IMR-90 (cell line): ENCODE measurements at regions not wholly inside any gene's neighbourhood (a gene's known extent, or its start where the extent isn't known, plus 50 kb on each side); places are given as distances from the start of the nearest gene placed in this dataset.

ENCODE experiments used
- ATAC-seq: fragments of 200-7000 bp; cut with Tn5 transposase; 2 replicates; pipeline ENCODE4 v1.9.1; 2020; ENCODE audit warnings: low read depth, mild to moderate bottlenecking, moderate library complexity
- BruUV-seq: library from RNA; stranded (reverse); fragments of 400-500 nt; replicated peaks from 2 replicates; lab custom pipeline; 2021; lab: Mats Ljungman, UMichigan
- CTCF ChIA-PET: fragments of 300-600 bp; formaldehyde crosslinking; extraction: SDS; loops from one replicate; lab custom pipeline; 2021; ENCODE audit warnings: antibody characterized with exemption; lab: Yijun Ruan, JAX
- POLR2A ChIA-PET: fragments of 300-600 bp; sonication (Branson Sonifier 250); formaldehyde crosslinking; loops from one replicate; lab custom pipeline; 2022; ENCODE audit warnings: antibody characterized with exemption; ENCODE audit not compliant: unreplicated experiment; lab: Charles Lee
- DNase-seq: peaks from one replicate; pipeline ENCODE4 v3.0.0; 2013
- H2AFZ ChIP-seq: replicated peaks from 2 replicates; pipeline ENCODE3; 2013; ENCODE audit warnings: low read length, mild to moderate bottlenecking; ENCODE audit not compliant: poor library complexity
- H2AK5ac ChIP-seq: 2 replicates; pipeline ENCODE4 v1.6.1; 2013; ENCODE audit warnings: low read depth, low read length, inconsistent platforms
- H2AK9ac ChIP-seq: replicated peaks from 2 replicates; pipeline ENCODE3; 2013; ENCODE audit warnings: mild to moderate bottlenecking, low read depth, low read length, moderate library complexity; ENCODE audit not compliant: poor library complexity
- H2BK120ac ChIP-seq: 2 replicates; pipeline ENCODE4 v1.6.1; 2013; ENCODE audit warnings: low read depth, low read length, inconsistent platforms
- H2BK15ac ChIP-seq: 3 replicates; pipeline ENCODE4 v1.6.1; 2013; ENCODE audit warnings: low read depth, low read length, inconsistent platforms
- H2BK20ac ChIP-seq: 2 replicates; pipeline ENCODE4 v1.6.1; 2013; ENCODE audit warnings: low read depth, mild to moderate bottlenecking, inconsistent platforms, low read length, moderate library complexity
- H2BK5ac ChIP-seq: 2 replicates; pipeline ENCODE4 v1.6.1; 2013; ENCODE audit warnings: mild to moderate bottlenecking, low read depth, low read length, inconsistent platforms; ENCODE audit not compliant: poor library complexity, severe bottlenecking
- H3K14ac ChIP-seq: replicated peaks from 2 replicates; pipeline ENCODE4 v1.6.1; 2013; ENCODE audit warnings: low read depth, low read length, inconsistent platforms
- H3K18ac ChIP-seq: 2 replicates; pipeline ENCODE4 v1.6.1; 2013; ENCODE audit warnings: low read depth, low read length, control low read depth
- H3K23ac ChIP-seq: 2 replicates; pipeline ENCODE4 v1.6.1; 2013; ENCODE audit warnings: low read depth, low read length, inconsistent platforms
- H3K27ac ChIP-seq: 2 replicates; pipeline ENCODE4 v1.5.1; 2013; ENCODE audit warnings: mild to moderate bottlenecking, control low read depth, low read length; ENCODE audit not compliant: insufficient read depth
- H3K27me3 ChIP-seq: 2 replicates; pipeline ENCODE4 v1.6.1; 2013; ENCODE audit warnings: low read length; ENCODE audit not compliant: control insufficient read depth, insufficient read depth
- H3K36me3 ChIP-seq: 2 replicates; pipeline ENCODE4 v1.6.1; 2013; ENCODE audit warnings: low read length, mixed read lengths; ENCODE audit not compliant: control insufficient read depth, insufficient read depth
- H3K4ac ChIP-seq: 2 replicates; pipeline ENCODE4 v1.6.1; 2013; ENCODE audit warnings: low read depth, low read length, inconsistent platforms
- H3K4me1 ChIP-seq: 2 replicates; pipeline ENCODE4 v1.6.1; 2013; ENCODE audit warnings: low read length, mixed read lengths; ENCODE audit not compliant: control insufficient read depth, insufficient read depth
- H3K4me2 ChIP-seq: 2 replicates; pipeline ENCODE4 v1.6.1; 2013; ENCODE audit warnings: low read depth, mild to moderate bottlenecking, control low read depth, low read length, moderate library complexity
- H3K4me3 ChIP-seq: 2 replicates; pipeline ENCODE4 v1.5.1; 2013; ENCODE audit warnings: low read depth, mild to moderate bottlenecking, control low read depth, low read length, moderate library complexity; ENCODE audit not compliant: insufficient read depth
- H3K56ac ChIP-seq: 2 replicates; pipeline ENCODE4 v1.6.1; 2013; ENCODE audit warnings: low read length, inconsistent platforms; ENCODE audit not compliant: insufficient read depth; ENCODE audit errors: extremely low read depth
- H3K79me1 ChIP-seq, 2 experiments: 2 replicates each; pipeline ENCODE4 v1.6.1; 2013; ENCODE audit warnings: low read length in 2 of 2, inconsistent platforms in 1 of 2, low read depth in 1 of 2
- H3K9ac ChIP-seq: 2 replicates; pipeline ENCODE4 v1.6.1; 2013; ENCODE audit warnings: low read depth, low read length, control low read depth
- H3K9me1 ChIP-seq: 2 replicates; pipeline ENCODE4 v1.6.1; 2013; ENCODE audit warnings: low read length, inconsistent platforms; ENCODE audit not compliant: insufficient read depth
- H3K9me3 ChIP-seq: 2 replicates; pipeline ENCODE4 v1.6.1; 2013; ENCODE audit warnings: low read length; ENCODE audit not compliant: control insufficient read depth, insufficient read depth
- H4K20me1 ChIP-seq: 2 replicates; pipeline ENCODE4 v1.6.1; 2013; ENCODE audit warnings: low read length, inconsistent platforms; ENCODE audit not compliant: insufficient read depth
- H4K5ac ChIP-seq: 2 replicates; pipeline ENCODE4 v1.6.1; 2013; ENCODE audit warnings: mild to moderate bottlenecking, low read depth, low read length, control low read depth
- H4K8ac ChIP-seq, 2 experiments: 2 replicates each; pipeline ENCODE4 v1.6.1; 2013; ENCODE audit warnings: low read depth in 2 of 2, low read length in 2 of 2, control low read depth in 1 of 2, inconsistent platforms in 1 of 2
- H4K91ac ChIP-seq: 2 replicates; pipeline ENCODE4 v1.6.1; 2013; ENCODE audit warnings: low read depth, low read length, inconsistent platforms; ENCODE audit not compliant: insufficient read depth
- MAFK ChIP-seq: IDR thresholded peaks from 2 replicates; pipeline ENCODE4 v1.6.1; 2012; ENCODE audit warnings: low read depth, low read length, improper control_type of control experiment
- SMC3 ChIP-seq: fragments of 150-350 bp; IDR thresholded peaks from 2 replicates; pipeline ENCODE4 v1.6.1; 2016; ENCODE audit warnings: low read depth, mild to moderate bottlenecking, antibody characterized with exemption, low read length, moderate library complexity
- WGBS, 2 experiments: methylation state at CpG; one replicate each; pipeline versions ENCODE4 v1.1.5 to v1.1.7; 2013; ENCODE audit warnings: missing lambda C conversion rate in 2 of 2; ENCODE audit not compliant: insufficient read length in 1 of 2; ENCODE audit errors: extremely low coverage in 2 of 2; 5-methylcytosine and 5-hydroxymethylcytosine counted together
- dilution Hi-C: fragments of 300-500 bp; cut with HindIII; formaldehyde crosslinking; loops from one replicate; pipeline ENCODE4 v1.14.3; 2018; ENCODE audit warnings: low sequenced_read_pairs; ENCODE audit not compliant: unreplicated experiment
- in situ Hi-C: fragments of 300-500 bp; cut with MboI; formaldehyde crosslinking; loops from 3 replicates; pipeline ENCODE4 v1.14.3; 2019; ENCODE audit warnings: low sequenced_read_pairs, inconsistent platforms, mixed read lengths
- intact Hi-C: fragments of 100-400 bp; cut with micrococcal nuclease; formaldehyde crosslinking; loops from 2 replicates; pipeline ENCODE4 v1.10.0; 2022

DNA sequence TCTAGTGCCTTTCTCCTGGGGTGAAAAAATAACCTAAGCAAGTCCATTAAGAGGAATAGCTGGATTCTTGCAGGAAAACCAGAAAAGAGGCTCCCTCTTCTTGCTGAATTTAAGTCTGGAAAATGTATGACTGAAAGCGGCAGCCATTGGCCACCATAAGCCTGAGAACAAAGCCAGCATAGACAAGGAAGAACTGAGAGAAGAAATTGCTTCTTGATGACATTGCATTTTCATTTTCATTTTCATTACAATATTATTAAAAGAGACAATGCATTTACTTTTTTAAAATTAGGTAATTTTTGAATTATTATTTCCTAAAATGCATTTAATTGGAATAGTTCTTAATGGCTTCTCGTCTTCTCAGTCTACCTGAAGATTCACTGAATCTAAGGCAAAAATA lies 1157.5 kb upstream of the ZEB2 start:
- Histone ChIP-seq H3K27ac (no peak overlapping the region), H2AK5ac (no peak overlapping the region), H2BK5ac (no peak overlapping the region), H2BK120ac (no peak overlapping the region), H3K27me3 (no peaks in the 10 kb centered on the region), H3K18ac (no peak overlapping the region), H2BK15ac (no peak overlapping the region), H4K5ac (no peak overlapping the region), H3K9me3 (no peaks in the 10 kb centered on the region), H3K56ac (no peak overlapping the region), H3K4me2 (no peak overlapping the region), H4K20me1 (no peaks in the 10 kb centered on the region), H2BK20ac (no peak overlapping the region), H3K79me1 (no peaks in the 10 kb centered on the region), H3K14ac (no peak overlapping the region), H3K36me3 (no peaks in the 10 kb centered on the region), H3K4ac (no peak overlapping the region), H3K23ac (no peak overlapping the region), H3K9me1 (no peaks in the 10 kb centered on the region), H2AFZ (no peak overlapping the region), H4K8ac (no peak overlapping the region), H2AK9ac (no peak overlapping the region), H3K9ac (no peak overlapping the region), H3K4me1 (no peaks in the 10 kb centered on the region), H4K91ac (no peak overlapping the region), H3K4me3 (no peak overlapping the region)
- no peak for DNase-seq
- no TSS peak for BruUV-seq
- WGBS, 2 experiments = no CpG with 5 or more reads among the region's 2 CpGs
- intact Hi-C loops = no loop called here
- ATAC-seq = no peak
- TF ChIP-seq MAFK (0 out of 2 replicates have a peak, but pooled peaks have one; percentile 20), SMC3 (no peak)
- POLR2A ChIA-PET = no interaction called here
- in situ Hi-C loops = no loop called here
- dilution Hi-C loops = no loop called here
- CTCF ChIA-PET = no interaction called here
